B cell (primary cell): ENCODE measurements at regions not wholly inside any gene's neighbourhood (a gene's known extent, or its start where the extent isn't known, plus 50 kb on each side); places are given as distances from the start of the nearest gene placed in this dataset.

Experiments used
- ATAC-seq: fragments of 200-7000 bp; cut with Tn5 transposase; one replicate; pipeline ENCODE4 v1.10.0; 2021; ENCODE audit warnings: low read depth, mild to moderate bottlenecking, moderate number of reproducible peaks, moderate library complexity
- CTCF ChIA-PET: fragments of 350-600 bp; sonication (Branson Sonifier 250); formaldehyde crosslinking; loops from one replicate; lab custom pipeline; 2021; ENCODE audit warnings: antibody characterized with exemption, inconsistent platforms; lab: Charles Lee
- POLR2A ChIA-PET: fragments of 350-600 bp; sonication (Branson Sonifier 250); formaldehyde crosslinking; loops from one replicate; lab custom pipeline; 2021; ENCODE audit warnings: antibody characterized with exemption; lab: Charles Lee
- DNase-seq: peaks from one replicate; pipeline ENCODE4 v3.0.0; 2013
- H2AFZ ChIP-seq: 2 replicates; pipeline ENCODE4 v1.6.1; 2012; ENCODE audit warnings: mild to moderate bottlenecking, low read depth, low read length; ENCODE audit not compliant: insufficient read depth, poor library complexity, severe bottlenecking
- H3K27ac ChIP-seq, 2 donors: 1 replicate in 1 of 2; 2 replicates in 1 of 2; pipeline ENCODE4 v1.5.1; 2012 to 2013; ENCODE audit warnings: low read length in 2 of 2, mild to moderate bottlenecking in 2 of 2, moderate library complexity in 1 of 2
- H3K27me3 ChIP-seq, 4 experiments: fragments of 200-600 bp in 1 of 4; sonication (generic) in 1 of 4; replicated peaks in 1 of 4; 1 replicate in 2 of 4; 2 replicates in 2 of 4; pipeline versions ENCODE4 v1.6.1 to v1.7.0; 2013 to 2016; ENCODE audit warnings: low read length in 3 of 4, mild to moderate bottlenecking in 2 of 4, mixed read lengths in 1 of 4, moderate library complexity in 1 of 4; ENCODE audit not compliant: insufficient read depth in 4 of 4, control insufficient read depth in 3 of 4; ENCODE audit errors: control extremely low read depth in 1 of 4
- H3K36me3 ChIP-seq, 2 experiments: replicated peaks in 1 of 2; 1 replicate in 1 of 2; 2 replicates in 1 of 2; pipeline versions ENCODE4 v1.6.1 to v1.7.1; 2013; ENCODE audit warnings: low read length in 1 of 2; ENCODE audit not compliant: insufficient read depth in 2 of 2, control insufficient read depth in 1 of 2; ENCODE audit errors: control extremely low read depth in 1 of 2, extremely low read depth in 1 of 2
- H3K4me1 ChIP-seq, 2 donors: fragments of 200-600 bp in 1 of 2; sonication (generic) in 1 of 2; 1 replicate in 1 of 2; 2 replicates in 1 of 2; pipeline versions ENCODE4 v1.5.1 to v1.6.1; 2013 to 2017; ENCODE audit warnings: low read length in 2 of 2; ENCODE audit not compliant: control insufficient read depth in 2 of 2, insufficient read depth in 2 of 2
- H3K4me2 ChIP-seq: replicated peaks from 2 replicates; pipeline ENCODE3; 2012; ENCODE audit warnings: mild to moderate bottlenecking, low read depth, low read length; ENCODE audit not compliant: poor library complexity, severe bottlenecking
- H3K4me3 ChIP-seq, 5 experiments: fragments of 200-600 bp in 1 of 5; sonication (generic) in 1 of 5; 1 replicate in 3 of 5; 2 replicates in 2 of 5; pipeline versions ENCODE4 v1.5.1 to v1.7.0; 2011 to 2016; ENCODE audit warnings: low read length in 4 of 5, mild to moderate bottlenecking in 4 of 5, low read depth in 2 of 5, control low read depth in 1 of 5, moderate library complexity in 1 of 5; ENCODE audit not compliant: insufficient read depth in 1 of 5; ENCODE audit errors: control extremely low read depth in 1 of 5, extremely low read depth in 1 of 5
- H3K79me2 ChIP-seq: fragments of 200-600 bp; sonication (generic); one replicate; pipeline ENCODE4 v1.6.0; 2016; ENCODE audit warnings: low read length; ENCODE audit not compliant: control insufficient read depth, insufficient read depth
- H3K9ac ChIP-seq: fragments of 200-600 bp; sonication (generic); 2 replicates; pipeline ENCODE4 v1.6.1; 2017; ENCODE audit warnings: mild to moderate bottlenecking, low read length, moderate library complexity
- H3K9me3 ChIP-seq, 3 donors: one replicate each; pipeline versions ENCODE4 v1.6.1 to v1.7.1; 2013; ENCODE audit warnings: low read length in 2 of 3; ENCODE audit not compliant: control insufficient read depth in 2 of 3, insufficient read depth in 1 of 3; ENCODE audit errors: control extremely low read depth in 1 of 3
- H4K20me1 ChIP-seq: 2 replicates; pipeline ENCODE4 v1.6.0; 2012; ENCODE audit warnings: mild to moderate bottlenecking, low read length; ENCODE audit not compliant: insufficient read depth, control insufficient read depth, poor library complexity, severe bottlenecking
- H3K27ac Mint-ChIP-seq: one replicate; pipeline ENCODE4 v1.8.0; 2021; ENCODE audit warnings: mixed read lengths
- H3K27me3 Mint-ChIP-seq: one replicate; pipeline ENCODE4 v1.8.0; 2021; ENCODE audit warnings: mixed read lengths
- H3K4me1 Mint-ChIP-seq: one replicate; pipeline ENCODE4 v1.8.0; 2021; ENCODE audit warnings: mixed read lengths
- H3K4me3 Mint-ChIP-seq: one replicate; pipeline ENCODE4 v1.8.0; 2021; ENCODE audit warnings: mixed read lengths
- H3K9me3 Mint-ChIP-seq: one replicate; pipeline ENCODE4 v1.8.0; 2022; ENCODE audit warnings: mixed read lengths; ENCODE audit not compliant: insufficient read depth
- EZH2 ChIP-seq: IDR thresholded peaks from 2 replicates; pipeline ENCODE4 v1.6.1; 2012; ENCODE audit warnings: borderline replicate concordance, low read depth, mild to moderate bottlenecking, moderate library complexity, low read length; ENCODE audit not compliant: insufficient read depth, poor library complexity, severe bottlenecking
- WGBS: methylation state at CpG from one replicate; pipeline ENCODE4 v1.1.5; 2013; ENCODE audit warnings: missing lambda C conversion rate; ENCODE audit not compliant: insufficient coverage; 5-methylcytosine and 5-hydroxymethylcytosine counted together
- intact Hi-C: fragments of 100-400 bp; cut with micrococcal nuclease; formaldehyde crosslinking; loops from one replicate; pipeline ENCODE4 v1.10.0; 2022
- TF ChIP-seq, protein P1 (sequence below): fragments of 200-600 bp; IDR thresholded peaks from one replicate; pipeline ENCODE4 v1.8.0; 2022; ENCODE audit warnings: antibody characterized with exemption, mild to moderate bottlenecking

GRCh38 chr21:35953597-35953996, 106.7 kb downstream of the SETD4 start:
- intact Hi-C loops = no loop called here
- Histone ChIP-seq H3K9me3 (peaks cover 0 to 2% (median 0%) of the 10 kb centered on the region in 3 donors), H3K36me3 (no peaks in the 10 kb centered on the region), H3K27me3 (no peaks in the 10 kb centered on the region), H3K4me3 (no peak overlapping the region), H4K20me1 (no peaks in the 10 kb centered on the region), H3K27ac (no peak overlapping the region), H2AFZ (no peak overlapping the region), H3K79me2 (no peaks in the 10 kb centered on the region), H3K4me1 (no peaks in the 10 kb centered on the region), H3K4me2 (no peak overlapping the region), H3K9ac (no peak overlapping the region)
- H3K27ac Mint-ChIP-seq = no peak overlapping the region
- 89% methylated on average over 2 of the region's 2 CpGs for WGBS
- TF ChIP-seq, protein P1, sequence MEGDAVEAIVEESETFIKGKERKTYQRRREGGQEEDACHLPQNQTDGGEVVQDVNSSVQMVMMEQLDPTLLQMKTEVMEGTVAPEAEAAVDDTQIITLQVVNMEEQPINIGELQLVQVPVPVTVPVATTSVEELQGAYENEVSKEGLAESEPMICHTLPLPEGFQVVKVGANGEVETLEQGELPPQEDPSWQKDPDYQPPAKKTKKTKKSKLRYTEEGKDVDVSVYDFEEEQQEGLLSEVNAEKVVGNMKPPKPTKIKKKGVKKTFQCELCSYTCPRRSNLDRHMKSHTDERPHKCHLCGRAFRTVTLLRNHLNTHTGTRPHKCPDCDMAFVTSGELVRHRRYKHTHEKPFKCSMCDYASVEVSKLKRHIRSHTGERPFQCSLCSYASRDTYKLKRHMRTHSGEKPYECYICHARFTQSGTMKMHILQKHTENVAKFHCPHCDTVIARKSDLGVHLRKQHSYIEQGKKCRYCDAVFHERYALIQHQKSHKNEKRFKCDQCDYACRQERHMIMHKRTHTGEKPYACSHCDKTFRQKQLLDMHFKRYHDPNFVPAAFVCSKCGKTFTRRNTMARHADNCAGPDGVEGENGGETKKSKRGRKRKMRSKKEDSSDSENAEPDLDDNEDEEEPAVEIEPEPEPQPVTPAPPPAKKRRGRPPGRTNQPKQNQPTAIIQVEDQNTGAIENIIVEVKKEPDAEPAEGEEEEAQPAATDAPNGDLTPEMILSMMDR = no peak
- TF ChIP-seq EZH2 = no peak
- ATAC-seq (no peak), DNase-seq (no peak)
- H3K9me3 Mint-ChIP-seq = no peaks in the 10 kb centered on the region
- ChIA-PET CTCF (no interaction called here), POLR2A (no interaction called here)
- no peak overlapping the region for H3K4me3 Mint-ChIP-seq
- H3K4me1 Mint-ChIP-seq = no peaks in the 10 kb centered on the region
- H3K27me3 Mint-ChIP-seq = peaks cover 21% of the 10 kb centered on the region

- intact Hi-C loops = no loop called here
- CTCF ChIA-PET = no interaction called here
- Histone ChIP-seq H4K20me1 (no peaks in the 10 kb centered on the region), H3K9me3 (no peaks in the 10 kb centered on the region), H3K4me3 (no peak overlapping the region), H3K27ac (no peak overlapping the region), H3K4me1 (no peaks in the 10 kb centered on the region), H2AFZ (no peak overlapping the region), H3K79me2 (no peaks in the 10 kb centered on the region), H3K36me3 (no peaks in the 10 kb centered on the region), H3K27me3 (no peaks in the 10 kb centered on the region), H3K4me2 (no peak overlapping the region), H3K9ac (no peak overlapping the region)
- TF ChIP-seq EZH2 = no peak
- H3K9me3 Mint-ChIP-seq = no peaks in the 10 kb centered on the region
- peaks cover 21% of the 10 kb centered on the region for H3K27me3 Mint-ChIP-seq
- ATAC-seq = no peak
- no peaks in the 10 kb centered on the region for H3K4me1 Mint-ChIP-seq
- DNase-seq = no peak
- H3K4me3 Mint-ChIP-seq = no peak overlapping the region
- no CpG with 5 or more reads among the region's 2 CpGs for WGBS
- H3K27ac Mint-ChIP-seq = no peak overlapping the region
- POLR2A ChIA-PET = no interaction called here
Measured at GRCh38 chr21:35952651-35953340, 107.5 kb downstream of the SETD4 start.
